ENCODE measurements at regions not wholly inside any gene's neighbourhood (a gene's known extent, or its start where the extent isn't known, plus 50 kb on each side); places are given as distances from the start of the nearest gene placed in this dataset.

DNA sequence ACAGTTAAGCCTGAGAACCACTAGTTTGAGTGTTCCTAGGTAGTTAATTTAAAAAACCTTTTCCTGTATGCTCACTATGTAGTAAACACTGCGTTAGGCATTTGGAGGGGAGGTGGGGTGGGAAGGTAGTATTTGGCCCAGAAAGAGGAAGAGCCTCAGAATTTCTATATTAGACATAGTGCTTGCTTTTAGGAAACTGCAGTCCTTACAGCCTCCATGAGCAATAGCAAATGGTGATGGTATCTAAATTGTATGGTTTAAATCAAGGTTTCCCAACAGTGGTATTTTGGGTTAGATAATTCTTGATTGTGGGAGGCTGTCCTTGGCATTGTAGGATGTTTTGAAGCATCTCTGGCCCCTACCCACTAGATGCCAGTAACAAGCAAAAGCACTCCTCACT is 61.5 kb upstream of the RIPOR2 start:
- DNase-seq (no peak), ATAC-seq (no peak)
- Histone ChIP-seq H3K36me3 (ENCODE audit: insufficient read depth in 1 of 2, low read depth in 1 of 2) (no peaks in the 10 kb centered on the region), H3K27ac (no peak overlapping the region), H3K4me3 (no peak overlapping the region), H3K4me1 (no peaks in the 10 kb centered on the region), H3K27me3 (ENCODE audit: insufficient read depth in 3 of 3, low read length in 2 of 3) (no peaks in the 10 kb centered on the region), H3K9me3 (no peaks in the 10 kb centered on the region)
- intact Hi-C loops (cut with DNase I), result no loop called here
- TF ChIP-seq, protein P1, sequence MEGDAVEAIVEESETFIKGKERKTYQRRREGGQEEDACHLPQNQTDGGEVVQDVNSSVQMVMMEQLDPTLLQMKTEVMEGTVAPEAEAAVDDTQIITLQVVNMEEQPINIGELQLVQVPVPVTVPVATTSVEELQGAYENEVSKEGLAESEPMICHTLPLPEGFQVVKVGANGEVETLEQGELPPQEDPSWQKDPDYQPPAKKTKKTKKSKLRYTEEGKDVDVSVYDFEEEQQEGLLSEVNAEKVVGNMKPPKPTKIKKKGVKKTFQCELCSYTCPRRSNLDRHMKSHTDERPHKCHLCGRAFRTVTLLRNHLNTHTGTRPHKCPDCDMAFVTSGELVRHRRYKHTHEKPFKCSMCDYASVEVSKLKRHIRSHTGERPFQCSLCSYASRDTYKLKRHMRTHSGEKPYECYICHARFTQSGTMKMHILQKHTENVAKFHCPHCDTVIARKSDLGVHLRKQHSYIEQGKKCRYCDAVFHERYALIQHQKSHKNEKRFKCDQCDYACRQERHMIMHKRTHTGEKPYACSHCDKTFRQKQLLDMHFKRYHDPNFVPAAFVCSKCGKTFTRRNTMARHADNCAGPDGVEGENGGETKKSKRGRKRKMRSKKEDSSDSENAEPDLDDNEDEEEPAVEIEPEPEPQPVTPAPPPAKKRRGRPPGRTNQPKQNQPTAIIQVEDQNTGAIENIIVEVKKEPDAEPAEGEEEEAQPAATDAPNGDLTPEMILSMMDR (IDR thresholded peaks at IDR 0.05), result no peak
- 90 to 94% (median 90%) methylated on average over 1 of the region's 1 CpG for WGBS, 3 donors

GRCh38 chr6:24997905-24998304 is 62.1 kb upstream of the RIPOR2 start:
- Histone ChIP-seq H3K36me3 (ENCODE audit: insufficient read depth in 1 of 2, low read depth in 1 of 2) (no peaks in the 10 kb centered on the region), H3K4me3 (no peak overlapping the region), H3K9me3 (no peaks in the 10 kb centered on the region), H3K4me1 (no peaks in the 10 kb centered on the region), H3K27ac (no peak overlapping the region), H3K27me3 (ENCODE audit: insufficient read depth in 3 of 3, low read length in 2 of 3) (no peaks in the 10 kb centered on the region)
- intact Hi-C loops (cut with DNase I), result no loop called here
- WGBS, 3 donors, result 80 to 91% (median 82%) methylated on average over 3 of the region's 3 CpGs
- no peak for DNase-seq
- no peak for ATAC-seq
- TF ChIP-seq, protein P1 (IDR thresholded peaks at IDR 0.05), result no peak

- intact Hi-C loops (cut with DNase I), result no loop called here
- Histone ChIP-seq H3K9me3 (no peaks in the 10 kb centered on the region), H3K27ac (no peak overlapping the region), H3K4me3 (no peak overlapping the region), H3K36me3 (ENCODE audit: insufficient read depth in 1 of 2, low read depth in 1 of 2) (no peaks in the 10 kb centered on the region), H3K27me3 (ENCODE audit: insufficient read depth in 3 of 3, low read length in 2 of 3) (no peaks in the 10 kb centered on the region), H3K4me1 (no peaks in the 10 kb centered on the region)
- 54 to 67% (median 59%) methylated on average over 11 of the region's 11 CpGs for WGBS, 3 donors
- DNase-seq, result no peak
- ATAC-seq, result no peak
- TF ChIP-seq, protein P1 (IDR thresholded peaks at IDR 0.05), result no peak
Observed at GRCh38 chr6:25002326-25003091, 66.7 kb upstream of the RIPOR2 start.

- Histone ChIP-seq H3K27ac (no peak overlapping the region), H3K9me3 (no peaks in the 10 kb centered on the region), H3K4me3 (no peak overlapping the region), H3K36me3 (ENCODE audit: insufficient read depth in 1 of 2, low read depth in 1 of 2) (no peaks in the 10 kb centered on the region), H3K4me1 (no peaks in the 10 kb centered on the region), H3K27me3 (ENCODE audit: insufficient read depth in 3 of 3, low read length in 2 of 3) (no peaks in the 10 kb centered on the region)
- DNase-seq, result no peak
- TF ChIP-seq, protein P1 (IDR thresholded peaks at IDR 0.05), result no peak
- WGBS, 3 donors, result 74 to 84% (median 80%) methylated on average over 2 of the region's 2 CpGs
- intact Hi-C loops (cut with DNase I), result no loop called here
- ATAC-seq, result no peak
Observed at GRCh38 chr6:25004357-25004756, 68.6 kb upstream of the RIPOR2 start.

GRCh38 chr6:25005010-25005409 is 69.2 kb upstream of the RIPOR2 start:
- Histone ChIP-seq H3K4me1 (no peaks in the 10 kb centered on the region), H3K27me3 (ENCODE audit: insufficient read depth in 3 of 3, low read length in 2 of 3) (no peaks in the 10 kb centered on the region), H3K4me3 (no peak overlapping the region), H3K36me3 (ENCODE audit: insufficient read depth in 1 of 2, low read depth in 1 of 2) (no peaks in the 10 kb centered on the region), H3K27ac (no peak overlapping the region), H3K9me3 (no peaks in the 10 kb centered on the region)
- WGBS, 3 donors, result 85 to 91% (median 85%) methylated on average over 4 of the region's 4 CpGs
- intact Hi-C loops (cut with DNase I), result no loop called here
- ATAC-seq (no peak), DNase-seq (no peak)
- TF ChIP-seq, protein P1 (IDR thresholded peaks at IDR 0.05), result no peak
